Renal cortical epithelial cell (primary cell): ENCODE measurements at regions not wholly inside any gene's neighbourhood (a gene's known extent, or its start where the extent isn't known, plus 50 kb on each side); places are given as distances from the start of the nearest gene placed in this dataset.

Experiments used
- DNase-seq: peaks from one replicate; pipeline ENCODE4 v3.0.0-alpha.2; 2011; ENCODE audit warnings: low read depth

GRCh38 chr13:27014406-27015359 lies 156.9 kb downstream of the USP12 start:
- DNase-seq, result no peak

DNA sequence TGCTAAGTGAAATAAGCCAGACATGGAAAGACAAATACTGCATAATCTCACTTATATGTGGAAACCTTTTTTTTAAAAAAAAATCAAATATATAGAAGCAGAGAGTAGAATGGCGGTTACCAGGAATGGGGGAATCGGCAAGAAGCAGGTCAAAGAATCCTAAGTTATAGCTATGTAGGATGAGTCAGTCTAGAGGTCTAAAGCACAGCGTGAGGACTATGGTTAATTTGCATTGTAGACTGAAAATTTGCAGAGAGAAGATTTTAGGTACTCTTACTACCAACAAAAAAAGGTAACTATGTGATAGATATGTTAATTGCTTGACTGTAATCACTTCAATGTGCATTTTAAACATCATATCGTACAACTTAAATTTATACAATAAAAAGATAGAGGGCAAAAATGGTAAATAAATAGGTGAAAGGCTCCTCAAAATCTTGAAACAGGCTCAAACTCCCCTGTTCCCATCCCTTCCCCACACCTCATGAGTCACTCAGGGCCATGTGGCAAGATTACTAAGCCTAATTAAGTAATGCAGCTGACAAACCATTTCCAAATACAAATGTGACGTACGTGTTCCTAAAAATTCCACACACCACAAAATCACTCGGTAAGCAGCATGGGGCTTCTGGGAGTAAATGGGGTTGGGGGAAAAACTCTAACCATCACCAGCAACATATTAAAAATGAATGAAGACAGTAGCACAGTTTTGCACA lies 159.0 kb downstream of the USP12 start:
- DNase-seq, result peak; percentile 86

- DNase-seq, result no peak
These were observed 159.9 kb downstream of the USP12 start for GRCh38 chr13:27011661-27012060.

DNA sequence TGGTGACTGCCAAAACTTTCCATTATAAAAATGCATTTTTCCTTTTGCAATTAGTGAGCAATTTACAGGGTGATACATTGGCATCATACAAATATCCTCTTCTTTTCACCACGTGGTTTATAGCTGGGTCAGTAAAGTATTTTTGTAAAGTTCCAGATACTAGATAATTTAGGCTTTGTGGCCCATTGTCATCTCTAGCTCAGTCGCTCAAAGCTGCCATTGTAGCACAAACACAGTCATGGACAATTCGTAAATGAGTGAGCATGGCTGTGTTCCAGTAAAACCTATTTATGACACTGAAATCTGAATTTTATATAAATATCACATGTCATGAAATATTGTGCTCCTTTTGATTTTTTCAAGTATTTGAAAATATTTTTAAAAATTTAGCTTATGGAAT lies 162.9 kb downstream of the USP12 start:
- no peak for DNase-seq

DNA sequence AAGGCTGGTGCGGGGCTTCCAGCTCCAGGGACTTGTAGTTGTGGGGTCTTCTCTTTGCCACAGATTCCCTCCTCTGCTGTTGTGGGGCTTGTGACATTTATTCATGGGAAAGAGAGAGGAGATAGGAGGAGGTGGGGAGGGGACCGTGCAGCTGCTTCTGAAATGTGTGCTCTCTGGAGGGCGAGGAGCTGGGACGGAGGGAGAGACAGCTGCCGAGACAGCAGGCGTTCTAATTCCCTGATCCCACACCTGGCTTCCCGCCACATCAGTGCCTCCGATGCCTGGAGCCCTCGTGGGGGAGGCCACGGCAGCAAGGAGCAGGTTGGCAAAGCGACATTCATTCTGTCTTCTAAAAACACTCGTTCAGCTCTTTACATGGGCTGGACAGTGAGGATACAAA lies 164.4 kb downstream of the USP12 start:
- DNase-seq, result no peak

- peak; percentile 36 for DNase-seq
These were observed 165.0 kb downstream of the USP12 start for GRCh38 chr13:27006519-27007161.

GRCh38 chr13:27005976-27006518 lies 165.6 kb downstream of the USP12 start:
- no peak for DNase-seq

DNA sequence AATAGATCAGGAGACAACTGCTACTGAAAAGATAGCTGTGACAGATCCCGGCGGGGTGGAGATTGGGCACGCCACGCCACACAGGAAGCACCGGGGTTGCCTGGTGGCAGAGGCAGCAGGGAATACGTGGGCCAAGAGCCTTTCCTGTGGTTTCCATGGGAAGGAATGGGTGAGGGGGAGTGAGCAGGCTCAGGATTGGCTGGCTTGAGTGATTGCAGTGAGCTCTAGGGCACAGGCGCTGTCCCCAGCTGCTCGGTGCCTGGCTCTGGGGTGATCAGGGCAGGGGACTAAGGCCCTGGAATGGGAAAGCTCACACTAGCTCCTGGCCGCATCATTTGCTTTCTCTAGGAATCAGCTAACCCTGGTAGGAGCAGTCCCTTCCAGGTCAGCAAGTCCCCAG lies 166.1 kb downstream of the USP12 start:
- no peak for DNase-seq

- DNase-seq, result no peak
These were observed 166.7 kb downstream of the USP12 start for GRCh38 chr13:27004866-27005265.

DNA sequence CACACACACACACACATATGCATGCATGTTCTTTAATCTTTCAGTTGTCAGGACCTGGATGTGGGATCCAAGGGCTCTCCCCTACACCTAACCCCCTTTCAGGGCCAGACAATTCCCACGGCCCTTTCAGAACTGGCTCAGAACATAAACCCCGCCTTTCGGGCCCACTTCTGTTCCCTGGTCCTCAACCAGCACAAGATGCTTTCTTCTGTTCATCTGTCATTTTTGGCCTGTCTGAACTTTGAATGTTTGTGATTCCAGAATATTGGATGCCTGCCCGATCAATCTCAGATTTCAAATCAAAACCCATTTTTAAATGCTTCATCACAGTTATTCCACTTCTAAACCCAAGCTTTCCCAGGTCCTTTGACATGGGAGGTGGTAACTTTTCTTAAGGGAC lies 167.3 kb downstream of the USP12 start:
- DNase-seq, result no peak

DNA sequence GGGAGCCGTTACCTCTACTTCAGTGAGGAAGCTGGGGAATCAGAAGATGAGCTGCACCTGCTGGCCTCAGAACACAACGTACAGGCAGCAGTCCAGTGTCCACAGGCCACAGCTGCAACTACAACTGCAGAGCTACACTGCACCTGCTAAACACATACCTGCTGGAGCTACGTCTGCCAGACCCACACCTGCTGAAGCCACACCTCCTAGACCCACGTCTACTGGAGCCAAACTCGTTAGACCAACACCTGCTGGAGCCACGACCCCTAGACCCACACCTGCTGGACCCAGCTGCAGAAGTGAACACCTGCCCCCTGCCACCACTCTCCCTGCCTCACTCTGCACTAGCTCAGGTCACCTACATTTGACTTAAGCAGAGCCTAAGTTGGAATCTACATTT lies 169.9 kb downstream of the USP12 start:
- no peak for DNase-seq

GRCh38 chr13:27000686-27001085 lies 170.9 kb downstream of the USP12 start:
- no peak for DNase-seq

GRCh38 chr13:26999499-26999898 lies 172.1 kb downstream of the USP12 start:
- no peak for DNase-seq

DNA sequence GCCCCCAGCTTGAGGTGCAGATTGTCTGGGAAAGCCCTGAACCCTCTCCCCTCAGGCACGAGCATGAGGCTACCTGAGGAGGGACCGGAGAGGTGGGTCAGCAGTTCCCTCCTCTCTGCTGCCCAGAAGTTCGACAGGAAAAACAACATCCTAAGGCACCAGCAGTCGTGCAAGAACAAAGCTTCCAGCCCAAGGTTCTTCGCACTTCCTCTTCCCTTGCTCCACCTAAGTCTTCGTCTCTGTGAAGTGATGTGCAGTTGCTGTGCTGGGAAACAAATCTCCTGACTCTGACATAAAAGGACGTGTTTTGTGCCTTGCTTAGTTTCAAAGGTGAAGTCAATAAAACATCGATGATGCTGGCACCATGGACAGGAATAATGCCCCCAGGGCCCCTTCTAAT lies 173.3 kb downstream of the USP12 start:
- DNase-seq, result no peak

DNA sequence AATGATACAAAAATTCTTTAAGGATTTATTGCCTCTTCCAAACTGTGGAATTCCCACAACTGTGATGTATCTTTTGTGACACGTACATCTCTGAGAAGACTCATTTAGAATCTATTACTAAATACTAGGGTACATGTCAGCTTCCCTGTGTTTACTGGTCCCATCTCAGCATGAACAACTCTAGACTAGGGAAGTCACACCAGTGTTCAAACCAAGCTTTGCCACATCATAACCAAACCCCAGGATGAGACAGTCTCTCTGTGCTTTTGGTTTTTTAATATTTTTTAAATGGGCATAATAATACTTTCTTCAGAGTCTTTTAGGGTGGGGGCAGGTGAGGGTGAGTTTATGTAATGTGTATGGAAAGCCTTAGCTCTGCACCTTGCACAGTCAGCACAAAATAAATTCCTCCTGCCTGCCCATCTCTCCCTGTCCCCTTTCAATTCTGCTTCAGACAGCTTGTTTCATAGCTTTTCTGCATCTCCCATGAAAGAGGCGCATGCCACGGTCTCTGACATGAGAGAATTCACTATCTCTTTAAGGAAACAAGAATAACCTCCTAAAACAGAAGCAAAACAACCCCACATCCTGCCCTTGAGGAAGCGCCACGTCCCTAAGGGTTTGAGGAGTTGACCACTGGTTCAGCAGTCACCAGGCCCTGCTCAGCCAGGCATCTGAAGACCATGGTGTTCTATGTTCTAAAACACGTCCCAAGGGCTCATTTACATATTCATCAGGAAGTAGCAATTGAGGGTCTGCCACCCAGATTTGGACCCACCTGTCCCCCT lies 174.5 kb downstream of the USP12 start:
- DNase-seq, result no peak

GRCh38 chr13:26995159-26995558 lies 176.5 kb downstream of the USP12 start:
- no peak for DNase-seq

- no peak for DNase-seq
These were observed 177.8 kb downstream of the USP12 start for GRCh38 chr13:26993780-26994179.

DNA sequence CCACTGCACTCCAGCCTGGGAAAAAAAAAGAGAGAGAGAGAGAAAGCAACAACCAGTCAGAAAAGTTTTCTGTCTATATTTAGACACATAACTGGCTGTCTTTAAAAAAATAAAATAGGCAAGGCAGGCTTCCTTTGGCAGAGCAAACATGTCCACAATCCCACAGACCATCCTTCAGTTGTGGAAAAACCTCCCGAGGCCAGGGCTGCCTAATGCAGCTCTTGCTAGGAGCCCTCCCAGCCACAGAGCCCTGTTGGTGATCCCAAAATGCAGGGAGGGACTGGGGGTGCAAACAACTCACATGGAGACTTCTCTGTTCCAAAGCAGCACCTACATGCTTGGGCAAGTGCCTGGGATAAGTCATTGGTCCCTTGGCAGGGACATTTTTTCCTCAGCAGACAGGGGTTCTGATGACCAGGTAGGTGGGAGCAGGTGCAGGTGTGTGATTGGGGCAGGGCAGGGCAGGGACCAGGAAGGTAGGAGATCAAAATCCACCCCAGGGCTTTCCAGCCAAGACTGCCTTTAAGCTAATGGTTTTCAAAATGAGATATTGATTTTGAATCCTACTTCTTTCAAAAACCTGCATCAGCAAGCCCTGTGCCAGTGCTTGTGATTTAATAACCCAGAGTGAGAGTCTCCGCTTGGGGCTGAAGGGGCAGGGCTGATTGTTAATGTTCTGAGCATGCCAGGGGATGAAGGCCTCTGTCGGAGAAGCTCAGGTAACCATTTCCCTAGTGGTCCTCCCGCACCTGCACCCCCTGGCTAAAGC lies 178.5 kb downstream of the USP12 start:
- no peak for DNase-seq

DNA sequence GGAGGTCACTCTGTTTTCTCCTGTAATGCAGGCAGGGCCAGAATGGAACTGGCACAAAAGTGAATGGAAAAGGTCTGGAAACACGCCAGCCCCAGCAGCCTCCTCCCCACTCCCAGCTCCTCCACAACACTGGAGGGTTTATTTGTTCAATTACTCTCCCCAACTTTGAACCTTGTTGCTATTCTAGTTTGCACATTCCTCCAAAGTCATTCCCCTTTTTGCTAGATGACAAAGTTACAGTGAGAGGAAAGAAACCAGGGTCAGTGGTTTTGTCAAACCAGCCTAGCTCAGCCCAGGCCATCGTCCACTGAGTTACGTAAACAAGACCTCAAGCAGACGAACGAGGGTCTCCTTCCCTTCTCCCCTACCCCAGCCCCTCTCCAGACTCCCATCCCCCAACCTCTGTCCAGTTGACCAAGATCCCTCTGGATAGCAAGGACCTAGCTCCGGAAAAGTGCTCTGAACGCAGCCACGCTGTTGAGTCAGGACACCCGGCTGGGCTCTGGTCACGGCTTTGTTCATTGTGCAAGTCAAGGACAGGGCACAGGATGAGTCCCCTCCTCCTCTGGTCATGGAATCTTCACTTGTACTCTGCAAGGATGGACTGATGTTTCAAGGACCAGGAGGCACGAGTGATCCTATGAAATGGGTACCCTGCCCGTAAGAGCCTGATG lies 180.0 kb downstream of the USP12 start:
- DNase-seq, result peak; percentile 54
